Activated CD4-positive, alpha-beta memory T cell treated with anti-CD3 and anti-CD28 coated beads, Interleukin-2, amount 10 ng/mL, durations not matched to agents 7 days and 5 days (primary cell): ENCODE measurements at regions not wholly inside any gene's neighbourhood (a gene's known extent, or its start where the extent isn't known, plus 50 kb on each side); places are given as distances from the start of the nearest gene placed in this dataset.
"Not testable (repeated sequence)": the region's sequence is repeated elsewhere in the genome, so short reads cannot be mapped to it uniquely, and the experiment has no call there.

Experiments used
- CTCF ChIA-PET: fragments of 350-600 bp; sonication (Branson Sonifier 250); formaldehyde crosslinking; loops from one replicate; lab custom pipeline; 2021; ENCODE audit warnings: antibody characterized with exemption, inconsistent platforms; lab: Charles Lee
- POLR2A ChIA-PET: fragments of 350-600 bp; sonication (Branson Sonifier 250); formaldehyde crosslinking; loops from one replicate; lab custom pipeline; 2021; ENCODE audit warnings: antibody characterized with exemption; lab: Charles Lee
- DNase-seq: peaks from one replicate; pipeline ENCODE4 v3.0.0-alpha.2; 2020
- H3K27ac Mint-ChIP-seq: one replicate; pipeline ENCODE4 v1.8.0; 2021; ENCODE audit warnings: mild to moderate bottlenecking, mixed read lengths
- H3K27me3 Mint-ChIP-seq: one replicate; pipeline ENCODE4 v1.8.0; 2021; ENCODE audit warnings: mixed read lengths
- H3K36me3 Mint-ChIP-seq: one replicate; pipeline ENCODE4 v1.8.0; 2021; ENCODE audit warnings: low read depth, mixed read lengths
- H3K4me1 Mint-ChIP-seq: one replicate; pipeline ENCODE4 v1.8.0; 2021; ENCODE audit warnings: mixed read lengths
- H3K4me3 Mint-ChIP-seq: one replicate; pipeline ENCODE4 v1.8.0; 2021; ENCODE audit warnings: mild to moderate bottlenecking, mixed read lengths
- H3K9me3 Mint-ChIP-seq: one replicate; pipeline ENCODE4 v1.8.0; 2021; ENCODE audit warnings: mixed read lengths

GRCh38 chr12:111251058-111251730 is 117.7 kb downstream of the PHETA1 start:
- CTCF ChIA-PET, result no interaction called here
- Mint-ChIP-seq H3K4me1 (no peaks in the 10 kb centered on the region), H3K27me3 (peaks cover 6% of the 10 kb centered on the region), H3K4me3 (no peak overlapping the region), H3K27ac (no peak overlapping the region), H3K9me3 (no peaks in the 10 kb centered on the region), H3K36me3 (no peaks in the 10 kb centered on the region)
- DNase-seq, result no peak
- POLR2A ChIA-PET, result no interaction called here

DNA sequence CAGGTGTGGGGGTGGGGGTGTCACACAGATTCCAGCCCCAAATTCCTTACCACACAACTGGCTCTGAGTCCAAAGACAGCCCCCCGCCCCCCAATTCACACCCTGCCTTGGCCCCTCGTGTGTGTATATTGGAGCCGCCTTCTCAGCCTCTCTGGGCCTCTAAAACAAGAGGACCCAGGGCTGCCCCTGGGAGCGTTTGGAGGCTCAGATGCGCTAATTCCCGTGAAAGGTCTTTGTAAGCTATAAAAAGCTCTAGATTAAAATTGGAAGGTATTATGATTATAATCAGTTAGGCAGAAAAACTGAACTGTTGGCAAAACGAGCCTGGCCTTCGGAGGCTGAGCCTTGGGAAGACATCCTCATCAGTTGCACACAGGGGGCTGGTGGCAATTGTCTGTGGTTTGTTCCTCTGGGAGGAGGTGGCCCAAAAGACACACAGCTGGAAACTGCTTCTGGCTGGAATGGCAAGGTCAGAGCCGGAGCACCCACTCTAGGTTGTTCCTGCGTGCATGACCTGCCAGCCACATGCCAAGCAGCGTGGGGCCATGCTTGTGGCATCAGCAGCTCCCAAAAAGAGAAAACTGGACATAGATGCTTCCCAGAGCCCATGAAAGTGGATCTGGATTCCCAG is 118.5 kb downstream of the PHETA1 start:
- DNase-seq, result no peak
- Mint-ChIP-seq H3K4me3 (no peak overlapping the region), H3K36me3 (no peaks in the 10 kb centered on the region), H3K27me3 (peaks cover 6% of the 10 kb centered on the region), H3K4me1 (no peaks in the 10 kb centered on the region), H3K9me3 (no peaks in the 10 kb centered on the region), H3K27ac (no peak overlapping the region)
- CTCF ChIA-PET, result no interaction called here
- POLR2A ChIA-PET, result no interaction called here

GRCh38 chr12:111249757-111250156 is 119.1 kb downstream of the PHETA1 start:
- ChIA-PET CTCF (no interaction called here), POLR2A (no interaction called here)
- peaks cover 6% of the 10 kb centered on the region for H3K27me3 Mint-ChIP-seq
- DNase-seq, result no peak
- H3K4me1 Mint-ChIP-seq, result no peaks in the 10 kb centered on the region
- H3K9me3 Mint-ChIP-seq, result no peaks in the 10 kb centered on the region
- no peak overlapping the region for H3K27ac Mint-ChIP-seq
- H3K4me3 Mint-ChIP-seq, result no peak overlapping the region
- no peaks in the 10 kb centered on the region for H3K36me3 Mint-ChIP-seq

DNA sequence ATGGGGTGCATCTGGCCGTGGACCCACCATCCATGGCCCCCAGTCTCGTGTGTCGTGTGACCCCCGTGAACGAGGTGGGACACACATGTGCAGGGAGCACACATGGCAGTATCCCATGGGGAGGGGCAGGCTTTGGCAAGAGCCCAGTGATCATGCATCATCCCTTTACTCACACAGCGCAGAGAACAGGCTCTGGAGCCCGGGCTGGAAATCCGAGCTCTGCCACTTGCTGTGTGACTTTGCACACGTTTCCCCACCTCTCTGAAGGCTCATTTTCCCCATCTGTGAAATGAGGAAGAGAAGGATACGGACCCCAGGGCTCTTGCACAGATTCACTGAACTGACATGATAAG is 119.9 kb downstream of the PHETA1 start:
- ChIA-PET CTCF (no interaction called here), POLR2A (no interaction called here)
- Mint-ChIP-seq H3K27ac (no peak overlapping the region), H3K9me3 (no peaks in the 10 kb centered on the region), H3K36me3 (no peaks in the 10 kb centered on the region), H3K4me3 (no peak overlapping the region), H3K4me1 (no peaks in the 10 kb centered on the region), H3K27me3 (peaks cover 6% of the 10 kb centered on the region)
- DNase-seq, result no peak

DNA sequence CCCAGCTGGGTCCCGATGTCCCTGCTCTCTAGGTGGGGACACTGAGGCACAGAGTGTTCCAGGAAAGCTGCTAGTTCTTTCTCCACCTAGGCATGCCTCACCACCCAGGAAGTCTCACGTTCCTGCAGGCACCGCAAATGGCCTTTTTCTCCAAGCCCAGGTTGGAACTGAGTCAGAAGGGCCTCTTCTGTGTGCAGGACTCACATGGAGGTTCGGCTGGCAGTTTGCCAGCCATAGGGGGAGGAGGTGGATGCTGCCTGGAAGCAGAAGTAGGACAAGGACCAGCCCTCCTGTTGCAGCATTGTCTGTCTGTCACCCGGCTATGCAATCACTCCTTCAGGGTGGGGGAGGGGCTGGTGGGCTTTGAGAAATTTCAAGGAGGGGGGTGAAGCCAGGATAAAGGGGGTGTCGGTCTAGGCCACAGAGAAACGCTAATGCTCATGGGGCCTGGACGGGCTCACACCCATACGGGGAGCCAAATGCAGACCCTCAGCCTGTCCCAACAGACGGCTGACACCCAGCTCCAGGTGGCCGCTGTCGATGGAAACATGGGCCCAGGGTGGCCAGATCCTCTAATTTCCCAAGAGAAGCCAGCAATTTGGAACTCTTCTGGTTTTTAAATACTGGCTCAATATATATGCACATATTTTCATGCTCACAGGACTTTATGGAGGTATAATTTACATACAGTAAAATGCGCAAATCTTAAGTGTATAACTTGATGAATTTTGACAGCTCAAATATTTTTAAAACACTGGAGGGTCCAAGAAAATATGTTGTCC is 120.5 kb downstream of the PHETA1 start:
- ChIA-PET POLR2A (no interaction called here), CTCF (no interaction called here)
- no peak for DNase-seq
- H3K27me3 Mint-ChIP-seq, result peaks cover 5% of the 10 kb centered on the region
- H3K27ac Mint-ChIP-seq, result no peak overlapping the region
- H3K9me3 Mint-ChIP-seq, result no peaks in the 10 kb centered on the region
- no peak overlapping the region for H3K4me3 Mint-ChIP-seq
- H3K4me1 Mint-ChIP-seq, result no peaks in the 10 kb centered on the region
- H3K36me3 Mint-ChIP-seq, result no peaks in the 10 kb centered on the region

GRCh38 chr12:111247083-111247783 is 121.7 kb downstream of the PHETA1 start:
- Mint-ChIP-seq H3K27me3 (peaks cover 3% of the 10 kb centered on the region), H3K36me3 (no peaks in the 10 kb centered on the region), H3K27ac (no peak overlapping the region), H3K4me1 (no peaks in the 10 kb centered on the region), H3K9me3 (peaks cover 3% of the 10 kb centered on the region), H3K4me3 (no peak overlapping the region)
- DNase-seq, result no peak
- POLR2A ChIA-PET, result no interaction called here
- CTCF ChIA-PET, result no interaction called here

DNA sequence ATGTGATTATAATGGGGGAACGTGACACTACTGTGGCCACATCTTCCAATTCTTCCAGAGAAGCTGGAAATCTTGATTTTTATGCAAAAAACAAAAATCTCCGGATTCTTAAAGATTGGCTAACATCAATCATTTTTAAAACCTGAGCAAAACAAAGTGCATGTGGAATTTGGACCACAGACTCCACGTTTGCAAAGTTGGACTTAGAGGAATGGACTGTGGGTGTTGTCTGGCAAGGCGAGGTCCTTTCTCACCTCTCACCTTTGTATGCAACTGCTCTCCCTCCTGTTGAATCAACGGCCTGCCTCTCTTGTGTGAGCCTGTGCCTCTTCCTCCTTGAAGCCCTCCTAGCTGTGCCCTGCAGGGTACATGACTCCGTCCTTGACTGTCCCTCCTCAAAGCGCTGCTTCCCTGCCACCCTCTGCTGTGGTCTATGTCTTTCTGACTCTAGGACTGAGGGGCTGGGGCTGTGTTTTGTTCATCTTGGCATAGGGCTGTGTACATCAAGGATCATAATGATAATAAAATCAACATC is 122.4 kb downstream of the PHETA1 start:
- Mint-ChIP-seq H3K4me3 (no peak overlapping the region), H3K9me3 (peaks cover 7% of the 10 kb centered on the region), H3K27ac (no peak overlapping the region), H3K4me1 (no peaks in the 10 kb centered on the region), H3K36me3 (no peaks in the 10 kb centered on the region), H3K27me3 (peaks cover 3% of the 10 kb centered on the region)
- POLR2A ChIA-PET, result no interaction called here
- CTCF ChIA-PET, result no interaction called here
- no peak for DNase-seq

DNA sequence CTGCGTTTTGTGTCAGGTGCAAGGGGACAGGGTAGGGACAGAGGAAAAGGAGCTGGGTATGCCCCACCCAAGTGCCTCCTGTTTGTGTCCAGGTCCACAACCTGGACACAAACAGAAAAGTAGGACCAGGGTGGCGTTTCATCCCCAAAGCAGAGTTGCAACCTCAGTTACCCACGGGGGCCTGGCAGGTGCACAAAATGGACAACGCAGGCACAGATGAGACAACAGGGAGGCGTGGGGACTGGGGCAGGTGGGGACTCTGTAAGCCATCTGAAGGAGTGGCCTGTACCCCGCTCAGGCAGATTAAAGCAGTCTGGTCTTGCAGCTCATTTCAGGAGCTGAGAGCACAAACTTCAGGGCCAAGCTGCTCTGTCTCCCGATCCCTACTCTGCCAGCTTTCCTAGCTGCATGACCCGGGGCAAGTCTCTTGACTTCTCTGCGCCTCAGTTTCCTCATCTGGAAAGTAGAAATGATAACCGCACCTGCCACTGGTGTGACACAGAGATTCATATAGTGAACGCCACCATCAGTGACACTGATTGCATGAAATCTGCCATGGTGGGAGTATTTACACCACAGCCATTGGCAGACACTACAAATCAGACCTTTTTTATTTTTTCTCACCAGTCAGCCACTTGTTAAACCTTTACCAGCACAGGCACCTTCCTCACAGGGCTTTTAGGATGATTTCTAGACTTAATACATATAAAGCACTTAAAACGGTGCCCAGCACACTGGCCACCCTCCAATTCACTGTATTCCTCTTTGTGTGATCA is 123.0 kb downstream of the PHETA1 start:
- no peaks in the 10 kb centered on the region for H3K36me3 Mint-ChIP-seq
- CTCF ChIA-PET, result no interaction called here
- H3K27ac Mint-ChIP-seq, result no peak overlapping the region

DNA sequence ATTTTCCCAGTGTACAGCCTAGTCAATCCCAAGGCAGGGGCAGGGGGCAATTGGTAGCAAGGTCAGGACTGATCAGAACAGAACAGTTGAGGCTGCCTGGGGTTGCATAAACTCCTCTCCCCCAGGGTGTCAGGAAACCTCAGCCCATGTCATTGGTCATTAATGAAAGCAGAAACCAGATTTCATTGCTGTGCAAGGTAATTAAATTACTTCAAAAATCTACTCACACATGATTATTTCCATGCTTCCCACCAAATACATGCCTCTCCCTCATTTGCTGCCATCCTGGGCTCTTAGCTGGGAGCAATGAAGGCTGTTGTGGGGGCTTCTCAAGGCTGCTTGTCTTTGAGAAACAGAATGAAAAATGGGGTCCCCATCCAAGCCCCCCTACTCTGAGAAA is 124.2 kb downstream of the PHETA1 start:
- CTCF ChIA-PET, result no interaction called here
- peaks cover 7% of the 10 kb centered on the region for H3K9me3 Mint-ChIP-seq
- DNase-seq, result no peak
- H3K36me3 Mint-ChIP-seq, result no peaks in the 10 kb centered on the region
- no peak overlapping the region for H3K27ac Mint-ChIP-seq
- H3K4me3 Mint-ChIP-seq, result no peak overlapping the region
- POLR2A ChIA-PET, result no interaction called here
- H3K4me1 Mint-ChIP-seq, result no peaks in the 10 kb centered on the region
- peaks cover 3% of the 10 kb centered on the region for H3K27me3 Mint-ChIP-seq

More for the DNA sequence above, 123.0 kb downstream of the PHETA1 start:
- Mint-ChIP-seq H3K4me1 (no peaks in the 10 kb centered on the region), H3K4me3 (no peak overlapping the region), H3K27me3 (peaks cover 3% of the 10 kb centered on the region), H3K9me3 (peaks cover 7% of the 10 kb centered on the region)
- no peak for DNase-seq
- POLR2A ChIA-PET, result no interaction called here

DNA sequence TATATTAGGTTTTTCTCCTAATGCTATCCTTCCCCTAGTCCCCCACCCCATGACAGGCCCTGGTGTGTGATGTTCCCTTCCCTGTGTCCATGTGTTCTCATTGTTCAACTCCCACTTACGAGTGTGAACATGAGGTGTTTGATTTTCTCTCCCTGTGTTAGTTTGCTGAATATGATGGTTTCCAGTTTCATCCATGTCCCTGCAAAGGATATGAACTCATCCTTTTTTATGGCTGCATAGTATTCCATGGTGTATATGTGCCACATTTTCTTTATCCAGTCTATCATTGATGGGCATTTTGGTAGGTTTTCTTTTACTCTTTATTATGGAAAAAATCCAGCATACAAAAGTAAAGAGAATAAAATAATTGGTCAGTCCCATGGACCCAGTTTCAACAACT is 126.1 kb downstream of the PHETA1 start:
- H3K36me3 Mint-ChIP-seq, H3K9me3 Mint-ChIP-seq, POLR2A ChIA-PET, CTCF ChIA-PET, H3K27ac Mint-ChIP-seq, DNase-seq, H3K4me1 Mint-ChIP-seq, H3K27me3 Mint-ChIP-seq, H3K4me3 Mint-ChIP-seq: not testable (repeated sequence)

DNA sequence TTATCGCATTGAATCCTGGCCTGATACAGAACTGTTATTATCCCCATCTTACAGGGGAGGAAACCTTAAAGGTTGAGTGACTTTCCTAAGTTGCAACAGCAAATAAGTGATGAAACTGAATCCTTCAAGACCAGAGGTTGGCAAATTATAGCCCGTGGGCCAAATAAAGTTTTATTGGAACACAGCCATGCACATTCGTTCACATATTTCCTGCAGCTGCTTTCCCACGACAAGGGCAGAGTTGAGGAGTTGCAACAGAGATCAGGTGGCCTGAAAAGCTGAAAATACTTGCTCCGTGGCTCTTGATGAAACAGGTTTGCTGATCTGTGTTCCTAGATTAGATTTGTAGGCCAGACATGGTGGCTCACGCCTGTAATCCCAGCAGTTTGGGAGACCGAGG is 126.7 kb downstream of the PHETA1 start:
- no peak for DNase-seq
- ChIA-PET POLR2A (no interaction called here), CTCF (no interaction called here)
- no peak overlapping the region for H3K4me3 Mint-ChIP-seq
- no peak overlapping the region for H3K27ac Mint-ChIP-seq
- peaks cover 7% of the 10 kb centered on the region for H3K9me3 Mint-ChIP-seq
- peaks cover 3% of the 10 kb centered on the region for H3K27me3 Mint-ChIP-seq
- no peaks in the 10 kb centered on the region for H3K4me1 Mint-ChIP-seq
- no peaks in the 10 kb centered on the region for H3K36me3 Mint-ChIP-seq

GRCh38 chr12:111240374-111240773 is 128.5 kb downstream of the PHETA1 start:
- Mint-ChIP-seq H3K4me1 (no peaks in the 10 kb centered on the region), H3K4me3 (no peak overlapping the region), H3K27me3 (no peaks in the 10 kb centered on the region), H3K36me3 (no peaks in the 10 kb centered on the region), H3K27ac (no peak overlapping the region), H3K9me3 (peaks cover 7% of the 10 kb centered on the region)
- ChIA-PET POLR2A (no interaction called here), CTCF (no interaction called here)
- no peak for DNase-seq
